Retina (tissue), 1 donor: ENCODE measurements at regions not wholly inside any gene's neighbourhood (a gene's known extent, or its start where the extent isn't known, plus 50 kb on each side); places are given as distances from the start of the nearest gene placed in this dataset.
"Not testable (repeated sequence)": the region's sequence is repeated elsewhere in the genome, so short reads cannot be mapped to it uniquely, and the experiment has no call there.

Experiments used
- DNase-seq: peaks from one replicate; pipeline ENCODE4 v3.0.0-alpha.2; 2016

DNA sequence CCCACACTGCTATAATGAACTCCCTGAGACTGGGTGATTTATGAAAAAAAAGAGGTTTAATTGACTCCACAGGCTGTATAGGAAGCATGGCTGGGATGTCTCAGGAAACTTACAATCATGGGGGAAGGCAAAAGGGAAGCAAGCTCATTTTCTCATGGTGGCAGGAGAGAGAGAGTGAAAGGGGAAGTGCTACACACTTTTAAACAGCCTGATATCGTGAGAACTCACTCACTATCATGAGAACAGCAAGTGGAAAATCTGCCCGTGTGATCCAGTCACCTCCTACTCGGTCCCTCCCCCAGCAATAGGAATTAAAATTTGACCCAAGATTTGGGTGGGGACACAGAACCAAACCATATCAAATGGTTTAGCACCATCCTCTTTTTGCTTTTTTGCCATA, 116.6 kb upstream of the CEP162 start:
- no peak for DNase-seq

DNA sequence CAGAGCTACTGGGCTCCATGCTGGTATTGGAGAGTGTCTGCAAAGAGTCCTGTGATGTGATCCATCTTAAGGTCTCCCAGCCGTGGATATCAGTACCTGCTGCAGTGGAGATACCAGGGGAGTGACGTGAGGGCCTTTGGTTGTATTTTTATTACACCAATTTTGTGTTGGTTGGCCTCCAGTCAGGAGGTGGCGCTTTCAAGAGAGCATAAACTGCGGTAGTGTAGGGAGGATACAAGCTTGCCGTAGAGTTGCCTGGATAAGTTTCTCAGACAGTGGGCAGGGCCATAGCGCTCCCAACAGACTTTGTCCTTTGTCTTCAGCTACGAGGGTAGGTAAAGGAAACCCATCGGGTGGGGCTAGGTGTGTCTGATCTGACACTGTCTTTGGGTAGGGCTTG, 113.0 kb upstream of the CEP162 start:
- DNase-seq: no peak

DNA sequence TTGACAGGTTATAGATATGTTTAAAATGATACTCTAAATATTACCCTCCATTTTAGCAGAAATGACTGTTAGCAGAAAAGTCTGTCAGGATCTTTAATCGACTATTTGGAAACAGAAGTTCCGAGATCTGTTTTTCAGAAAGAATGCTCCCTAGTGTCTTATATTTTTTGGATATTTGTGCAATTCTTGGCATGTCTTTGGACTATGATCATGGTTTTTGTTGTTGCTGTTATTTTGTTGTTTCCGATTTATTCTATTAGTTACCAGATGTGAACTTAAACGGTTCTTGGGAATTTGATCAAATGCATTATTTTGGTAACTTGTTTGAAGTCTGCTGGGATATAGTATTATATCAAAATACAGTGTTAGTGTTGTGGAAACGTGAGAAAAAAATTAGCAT, 106.4 kb upstream of the CEP162 start:
- DNase-seq: no peak

DNA sequence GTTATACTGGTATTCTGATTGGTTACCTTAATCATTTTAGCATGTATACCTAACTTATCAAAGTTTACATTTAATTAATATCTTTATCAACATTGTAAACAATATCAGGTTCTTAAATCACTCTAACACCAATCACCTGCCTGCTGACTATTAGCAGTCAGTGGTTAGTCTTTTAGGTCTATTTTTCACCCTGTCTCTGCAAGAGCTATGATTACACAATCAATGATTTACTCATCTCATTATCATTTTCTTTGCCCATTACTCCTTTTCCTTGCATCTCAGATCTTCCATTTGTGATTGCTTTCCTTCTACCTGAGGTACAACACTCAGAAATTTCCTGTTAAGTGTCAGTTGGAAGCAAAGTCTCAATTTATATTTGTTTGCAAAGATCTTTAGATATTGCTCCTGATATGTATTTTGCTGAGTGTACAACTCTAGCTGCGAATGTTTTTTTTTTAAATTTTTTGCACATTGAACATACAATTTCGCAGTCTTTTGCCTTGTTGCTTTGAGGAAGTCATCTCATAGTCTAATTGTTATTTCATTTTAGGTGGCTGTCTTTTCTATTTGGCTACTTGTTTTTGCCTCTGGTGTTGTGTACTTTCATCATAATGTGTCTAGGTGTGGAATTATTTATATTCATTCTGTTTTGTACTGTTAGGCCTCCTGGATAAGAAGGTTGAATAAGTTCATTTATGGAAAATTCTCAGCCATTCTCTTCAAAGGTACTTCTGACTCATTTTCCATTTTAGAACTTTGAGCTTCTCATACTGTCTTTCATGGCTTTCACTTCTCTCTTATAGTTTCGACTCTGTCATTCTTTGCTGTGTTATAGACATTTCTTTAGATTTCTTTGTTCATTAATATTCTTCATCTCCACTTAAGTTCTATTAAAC, 104.9 kb upstream of the CEP162 start:
- no peak for DNase-seq

DNA sequence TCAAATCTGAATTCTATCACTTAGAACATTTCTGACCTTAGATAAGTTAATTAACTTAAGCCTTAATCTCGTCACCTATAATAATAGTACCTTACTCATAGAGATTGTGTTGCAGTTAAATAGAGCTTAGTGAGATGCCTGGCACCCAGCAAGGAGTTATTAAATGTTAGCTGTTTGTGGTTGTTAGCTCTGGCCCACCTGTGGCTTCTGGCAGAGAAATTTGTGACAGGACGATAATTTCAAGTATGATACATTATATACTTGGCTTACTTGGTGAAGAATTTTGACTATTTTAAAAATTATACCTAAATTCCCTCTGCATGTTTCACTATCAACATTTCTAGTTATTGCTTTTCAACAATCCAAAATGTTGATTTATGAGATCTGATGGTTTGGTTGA, 102.9 kb upstream of the CEP162 start:
- DNase-seq: no peak

DNA sequence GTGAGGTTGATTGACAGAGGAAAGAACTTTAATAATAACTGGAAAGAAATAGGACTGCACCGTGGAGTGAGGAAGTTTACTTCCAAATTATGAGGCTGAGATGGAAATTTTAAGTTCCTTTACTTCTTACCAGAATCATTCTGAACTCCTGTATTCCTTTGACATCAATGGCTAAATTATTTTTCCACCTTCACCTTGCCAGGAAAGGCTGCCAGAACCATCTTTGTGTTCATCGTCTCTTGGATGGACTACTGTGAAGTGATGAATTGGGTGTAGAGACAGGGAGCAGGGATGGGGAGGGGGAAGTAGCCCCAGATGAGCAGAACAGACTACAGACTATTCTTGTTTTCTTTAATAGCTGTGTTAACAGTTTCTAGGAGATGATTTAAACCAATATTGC, 102.1 kb upstream of the CEP162 start:
- no peak for DNase-seq

DNA sequence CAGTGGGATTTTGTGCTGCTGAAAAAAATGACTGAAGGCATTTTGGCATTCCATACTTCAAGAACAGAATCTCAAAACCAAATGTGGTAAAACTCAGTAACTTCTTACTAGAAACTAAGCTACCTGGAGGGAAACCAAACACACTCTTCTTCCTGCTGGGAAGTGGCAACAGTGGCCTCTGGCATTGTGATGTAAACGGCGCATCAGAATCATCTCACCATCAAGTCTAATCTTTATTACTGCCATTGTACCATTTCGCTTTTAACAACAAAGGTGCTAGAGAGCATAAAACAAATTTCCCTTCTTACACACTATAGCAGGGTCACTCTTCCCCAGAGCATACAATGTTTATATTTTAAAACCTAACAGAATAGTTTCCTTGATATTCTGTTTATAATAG, 101.6 kb upstream of the CEP162 start:
- no peak for DNase-seq

DNA sequence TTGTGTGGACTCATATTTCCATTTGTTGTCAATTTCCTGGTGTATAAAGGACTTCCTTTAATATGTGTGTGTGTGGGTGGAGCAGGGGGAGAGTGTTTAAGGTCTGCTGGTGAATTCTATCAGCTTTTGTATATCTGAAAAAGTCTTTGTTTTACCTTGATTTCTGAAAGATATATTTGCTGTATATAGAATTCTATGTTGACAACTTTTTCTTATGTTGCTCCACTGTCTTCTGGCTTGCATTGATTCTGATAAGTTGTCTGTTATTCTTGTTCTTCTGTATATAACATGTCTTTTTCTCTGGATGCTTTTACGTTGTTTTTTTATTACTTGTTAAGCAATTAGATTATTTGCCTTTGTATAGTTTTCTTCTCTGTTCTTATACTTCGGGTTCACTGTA, 90.0 kb upstream of the CEP162 start:
- no peak for DNase-seq

DNA sequence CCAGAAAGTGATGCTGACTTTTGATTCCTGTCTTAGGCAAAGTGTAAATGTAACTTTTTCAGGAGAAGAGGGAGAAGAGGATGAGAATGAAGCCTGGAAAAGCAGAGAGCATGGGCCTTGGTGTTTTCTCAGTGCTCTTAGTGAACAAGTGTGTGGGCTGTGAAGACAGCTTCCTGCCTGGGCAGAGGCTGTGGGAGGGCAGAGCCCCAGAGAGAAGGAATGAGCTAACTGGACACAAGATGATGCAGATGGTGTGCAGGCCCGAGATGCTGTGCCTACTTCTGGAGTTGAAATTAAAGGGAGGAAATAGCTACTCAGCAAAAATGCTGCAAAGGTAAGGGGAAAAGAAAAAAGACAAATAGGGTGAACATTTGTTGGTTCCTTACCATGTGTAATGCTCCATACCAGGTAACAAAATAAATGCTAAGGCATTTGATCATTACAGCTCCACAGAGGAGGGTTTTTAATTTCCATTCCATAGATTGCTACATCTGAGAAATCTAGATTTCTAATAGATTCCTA, 87.0 kb upstream of the CEP162 start:
- DNase-seq: no peak

DNA sequence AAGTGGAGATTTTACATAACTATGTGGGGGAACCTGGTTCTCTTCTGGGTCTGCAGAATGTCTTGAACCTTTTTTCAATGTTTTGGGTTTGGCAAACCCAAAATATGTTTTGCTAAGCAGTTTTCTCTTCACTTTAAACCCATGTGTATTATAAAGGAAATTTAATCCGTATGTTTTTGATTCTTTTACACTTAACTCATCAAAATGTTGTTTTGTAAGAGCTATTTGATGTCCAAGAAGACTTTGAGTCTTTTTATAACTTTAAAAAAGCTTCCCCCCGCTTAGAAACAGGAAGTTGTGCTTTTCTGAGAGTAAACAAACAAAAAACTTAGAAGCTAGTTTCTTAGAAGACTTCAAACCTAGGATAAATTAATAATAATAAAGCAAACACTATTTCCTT, 81.9 kb upstream of the CEP162 start:
- DNase-seq: no peak

DNA sequence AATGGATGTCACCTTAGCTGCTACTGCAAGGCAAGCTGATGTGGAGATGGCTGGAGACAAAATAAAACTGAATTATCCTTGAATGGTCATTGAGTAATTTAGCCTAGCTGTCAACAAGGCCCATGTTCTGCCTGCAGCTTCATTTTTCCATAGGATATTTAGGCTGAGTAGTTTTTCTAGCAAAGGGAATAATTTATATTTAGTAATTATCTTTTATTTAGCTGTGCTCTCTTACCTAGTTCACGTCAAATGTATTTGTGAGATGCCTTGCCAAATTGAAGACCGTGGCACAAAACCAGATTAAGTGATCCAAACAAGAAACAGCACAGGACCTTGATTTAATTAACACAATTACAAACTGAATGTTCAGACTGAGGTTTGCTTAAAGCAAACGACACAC, 77.4 kb upstream of the CEP162 start:
- no peak for DNase-seq

DNA sequence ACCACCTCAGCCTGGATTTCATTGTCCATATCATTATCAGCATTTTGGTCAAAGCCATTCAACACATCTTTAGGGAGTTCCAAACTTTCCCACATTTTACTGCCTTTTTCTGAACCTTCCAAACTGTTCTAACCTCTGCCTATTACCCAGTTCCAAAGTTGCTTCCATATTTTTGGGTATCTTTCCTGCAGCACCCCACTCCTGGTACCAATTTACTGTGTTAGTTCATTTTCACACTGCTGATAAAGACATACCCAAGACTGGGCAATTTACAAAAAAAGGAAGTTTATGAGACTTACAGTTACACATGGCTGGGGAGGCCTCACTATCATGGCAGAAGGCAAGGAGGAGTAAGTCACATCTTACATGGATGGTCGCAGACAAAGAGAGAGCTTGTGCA, 63.6 kb upstream of the CEP162 start:
- not testable (repeated sequence) for DNase-seq

DNA sequence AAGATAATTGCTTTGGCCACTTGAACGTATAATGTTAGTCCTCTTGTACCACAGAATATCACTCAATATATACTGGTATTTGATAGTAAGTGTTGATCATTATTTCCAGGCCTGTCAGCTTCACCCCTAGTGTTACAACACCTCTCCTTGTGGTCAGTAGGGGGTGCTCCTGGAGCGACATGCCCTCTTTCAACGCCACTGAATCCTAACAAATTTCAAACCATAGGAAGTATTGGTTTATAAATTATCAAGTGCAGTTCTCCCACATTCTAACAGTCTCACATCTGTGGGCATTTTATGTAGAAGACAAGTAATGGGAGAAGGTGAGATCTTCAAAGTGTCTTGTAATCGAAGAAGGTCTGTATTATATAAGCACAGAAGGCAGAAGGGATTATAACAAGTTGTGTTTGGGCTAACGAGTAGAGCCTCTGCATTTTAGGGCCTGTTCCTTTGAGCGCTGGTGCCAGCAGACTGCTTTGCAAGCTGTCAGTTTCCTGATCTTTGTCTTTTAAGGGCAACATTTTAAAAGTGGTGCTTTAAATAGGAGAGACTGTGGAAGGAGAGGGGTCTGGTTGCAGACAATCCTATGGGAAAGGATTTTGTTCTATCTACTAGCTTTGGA, 57.1 kb upstream of the CEP162 start:
- DNase-seq: no peak

DNA sequence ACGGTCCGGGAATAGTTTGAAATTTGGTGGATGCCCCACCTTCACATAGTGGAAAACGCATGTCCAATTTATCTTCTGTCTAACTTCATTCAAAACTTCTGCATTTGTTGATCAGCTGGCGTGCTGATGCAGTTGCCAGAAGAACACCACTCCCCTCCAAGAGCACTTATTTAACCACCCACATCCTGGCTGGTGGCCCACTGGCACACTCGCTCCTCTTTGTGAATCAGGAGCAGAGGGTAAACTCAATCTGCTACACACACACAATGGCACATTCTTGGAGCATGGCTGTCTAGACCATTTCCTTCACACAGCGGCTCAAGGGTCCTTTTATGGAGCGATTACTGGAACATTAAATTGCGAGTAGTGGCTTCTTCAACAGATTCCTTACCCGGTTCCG, 55.1 kb upstream of the CEP162 start:
- no peak for DNase-seq

DNA sequence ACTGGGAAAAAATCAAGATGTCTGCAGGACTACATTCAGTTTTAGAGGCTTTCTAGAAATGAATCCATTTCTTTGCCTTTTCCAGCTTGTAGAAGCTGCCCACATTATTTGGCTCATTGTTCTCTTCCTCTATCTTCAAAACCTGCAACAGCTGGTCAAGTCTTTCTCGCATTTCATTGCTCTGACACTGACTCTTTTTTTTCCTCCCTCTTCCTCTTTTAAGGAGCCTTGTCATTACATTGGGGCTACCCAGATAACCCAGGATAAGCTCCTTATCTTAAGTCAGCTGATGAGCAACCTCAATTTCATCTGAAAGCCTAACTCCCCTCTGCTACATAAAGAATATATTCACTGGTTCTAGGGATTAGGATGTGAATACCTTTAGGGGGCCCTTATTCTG, 53.2 kb upstream of the CEP162 start:
- DNase-seq: no peak

DNA sequence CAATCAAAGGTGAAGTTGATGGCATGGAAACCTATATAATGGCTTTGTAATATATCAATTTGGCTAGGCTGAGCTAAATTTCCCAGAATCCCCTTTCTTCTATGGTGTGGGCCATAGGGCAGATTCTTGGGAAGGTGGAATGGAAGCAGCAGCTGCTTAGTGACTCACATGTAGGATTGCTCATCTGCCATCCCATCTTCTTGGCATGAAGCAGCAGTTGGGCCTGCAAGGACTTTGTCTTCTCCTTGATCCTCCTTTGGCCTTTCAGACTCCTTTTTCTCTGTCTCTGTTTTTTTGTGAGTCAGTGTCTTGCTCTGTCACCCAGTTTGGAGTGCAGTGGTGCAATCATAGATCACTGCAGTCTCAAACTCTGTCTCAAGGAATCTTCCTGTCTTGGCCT, 52.6 kb upstream of the CEP162 start:
- DNase-seq: no peak

DNA sequence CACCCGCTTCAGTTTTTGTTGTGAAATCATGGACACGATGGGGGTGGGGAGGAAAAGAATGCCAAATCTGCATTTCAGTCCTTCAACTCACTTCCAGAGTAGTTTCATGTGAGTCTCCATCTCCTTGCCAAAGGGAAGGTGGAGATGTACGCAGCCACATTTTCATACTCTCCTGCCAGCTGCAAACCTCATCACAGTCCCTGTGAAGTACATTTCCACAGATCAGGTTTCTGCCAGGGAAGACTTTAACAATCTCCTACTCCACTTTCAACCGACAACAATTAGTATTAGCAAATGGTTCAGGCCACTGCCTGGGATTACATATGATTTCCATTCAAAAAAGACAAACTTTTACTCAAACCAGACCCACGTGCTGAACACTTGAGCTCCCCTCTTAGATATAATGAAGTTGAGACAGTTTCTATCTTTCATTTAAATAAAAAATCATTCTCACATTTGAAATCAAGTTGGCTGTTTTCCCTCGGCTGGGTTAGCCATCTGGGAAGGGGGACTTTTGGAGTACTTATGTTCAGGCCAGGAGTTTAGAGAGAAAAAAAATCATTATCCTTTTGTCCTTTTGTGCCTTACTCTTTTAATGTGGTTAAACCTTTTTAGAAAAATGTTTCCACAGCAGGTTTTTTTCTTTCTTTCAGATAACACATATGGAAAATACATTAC, 51.0 kb upstream of the CEP162 start:
- no peak for DNase-seq
